ENCODE measurements at regions not wholly inside any gene's neighbourhood (a gene's known extent, or its start where the extent isn't known, plus 50 kb on each side); places are given as distances from the start of the nearest gene placed in this dataset.
"Not testable (repeated sequence)": the region's sequence is repeated elsewhere in the genome, so short reads cannot be mapped to it uniquely, and the experiment has no call there.

GRCh38 chr11:69205743-69206612 is 50.2 kb downstream of the SMIM38 start:
- H3K36me3 ChIP-seq (ENCODE audit: control insufficient read depth in 3 of 3, insufficient read depth in 2 of 3, low read depth in 1 of 3, low read length in 3 of 3), result no peaks in the 10 kb centered on the region
- no peak overlapping the region for H3K4me3 ChIP-seq (ENCODE audit: low read depth in 1 of 3, low read length in 3 of 3)
- peaks cover 0 to 19% of the 10 kb centered on the region in 2 donors for H3K9me3 ChIP-seq (ENCODE audit: control insufficient read depth in 2 of 2, insufficient read depth in 1 of 2, low read depth in 1 of 2, low read length in 1 of 2)
- peaks cover 0 to 21% (median 0%) of the 10 kb centered on the region in 3 donors for H3K4me1 ChIP-seq (ENCODE audit: control insufficient read depth in 3 of 3, insufficient read depth in 2 of 3, low read depth in 1 of 3, low read length in 2 of 3)
- 89 to 91% (median 91%) methylated on average over 28 of the region's 28 CpGs for WGBS, 3 donors
- FAIRE-seq, result no peak
- no peaks in the 10 kb centered on the region for H3K27me3 ChIP-seq (ENCODE audit: control insufficient read depth in 3 of 3, insufficient read depth in 3 of 3, low read length in 3 of 3)
- H3K27ac ChIP-seq (ENCODE audit: low read depth in 1 of 3, low read length in 2 of 3), result no peak overlapping the region
- no peak for DNase-seq

- not testable (repeated sequence) for H3K27me3 ChIP-seq (ENCODE audit: control insufficient read depth in 3 of 3, insufficient read depth in 3 of 3, low read length in 3 of 3); H3K27ac ChIP-seq (ENCODE audit: low read depth in 1 of 3, low read length in 2 of 3); H3K4me3 ChIP-seq (ENCODE audit: low read depth in 1 of 3, low read length in 3 of 3); H3K36me3 ChIP-seq (ENCODE audit: control insufficient read depth in 3 of 3, insufficient read depth in 2 of 3, low read depth in 1 of 3, low read length in 3 of 3); DNase-seq; FAIRE-seq
- H3K9me3 ChIP-seq (ENCODE audit: control insufficient read depth in 2 of 2, insufficient read depth in 1 of 2, low read depth in 1 of 2, low read length in 1 of 2), result peaks cover 0 to 19% of the 10 kb centered on the region in 2 donors
- WGBS, 3 donors, result 78 to 91% (median 81%) methylated on average over 7 of the region's 7 CpGs
- H3K4me1 ChIP-seq (ENCODE audit: control insufficient read depth in 3 of 3, insufficient read depth in 2 of 3, low read depth in 1 of 3, low read length in 2 of 3), result peaks cover 0 to 21% (median 0%) of the 10 kb centered on the region in 3 donors
Measured at GRCh38 chr11:69206613-69206965, 50.9 kb downstream of the SMIM38 start.

DNA sequence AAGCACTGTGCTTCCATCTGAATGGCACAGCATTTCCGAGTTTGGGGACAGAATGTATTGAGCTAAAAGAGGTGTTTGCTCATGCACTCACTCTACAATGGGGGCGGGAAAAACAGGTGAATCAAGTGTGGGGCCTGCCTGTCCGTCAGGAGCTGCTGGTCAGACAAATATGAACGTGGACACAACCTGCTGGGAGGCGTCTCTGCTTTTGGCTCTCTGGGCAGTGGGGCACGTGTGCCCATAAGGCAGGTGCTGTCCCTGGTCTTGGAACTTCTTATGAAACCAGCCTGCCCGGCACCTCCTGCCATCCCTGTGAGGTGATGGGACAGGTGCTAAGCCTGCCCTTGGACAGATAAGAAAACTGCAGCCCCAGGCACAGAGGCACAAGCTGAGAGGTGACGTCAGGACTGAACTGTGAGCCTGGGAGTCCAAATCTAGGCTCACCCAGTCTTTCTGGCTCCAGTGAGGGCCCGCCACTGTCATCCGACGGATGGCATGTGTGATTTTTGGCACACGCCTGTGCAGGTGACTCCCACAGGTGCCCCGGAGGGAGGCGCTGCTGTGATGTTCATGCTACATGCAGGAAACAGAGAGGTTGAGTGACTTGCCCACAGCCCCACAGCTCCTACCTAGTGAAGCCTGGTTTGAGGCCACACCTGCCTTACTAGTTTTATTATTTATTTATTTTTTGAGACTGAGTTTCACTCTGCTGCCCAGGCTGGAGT is 51.6 kb downstream of the SMIM38 start:
- WGBS, 3 donors, result 29 to 79% (median 47%) methylated on average over 14 of the region's 14 CpGs
- Histone ChIP-seq H3K9me3 (ENCODE audit: control insufficient read depth in 2 of 2, insufficient read depth in 1 of 2, low read depth in 1 of 2, low read length in 1 of 2) (peaks cover 0 to 17% of the 10 kb centered on the region in 2 donors), H3K27ac (ENCODE audit: low read depth in 1 of 3, low read length in 2 of 3) (no peak overlapping the region), H3K4me1 (ENCODE audit: control insufficient read depth in 3 of 3, insufficient read depth in 2 of 3, low read depth in 1 of 3, low read length in 2 of 3) (peaks cover 0 to 21% (median 0%) of the 10 kb centered on the region in 3 donors), H3K4me3 (ENCODE audit: low read depth in 1 of 3, low read length in 3 of 3) (no peak overlapping the region), H3K27me3 (ENCODE audit: control insufficient read depth in 3 of 3, insufficient read depth in 3 of 3, low read length in 3 of 3) (no peaks in the 10 kb centered on the region), H3K36me3 (ENCODE audit: control insufficient read depth in 3 of 3, insufficient read depth in 2 of 3, low read depth in 1 of 3, low read length in 3 of 3) (no peaks in the 10 kb centered on the region)
- FAIRE-seq (no peak), DNase-seq (peak in 1 of 2 donors; percentile 13)

DNA sequence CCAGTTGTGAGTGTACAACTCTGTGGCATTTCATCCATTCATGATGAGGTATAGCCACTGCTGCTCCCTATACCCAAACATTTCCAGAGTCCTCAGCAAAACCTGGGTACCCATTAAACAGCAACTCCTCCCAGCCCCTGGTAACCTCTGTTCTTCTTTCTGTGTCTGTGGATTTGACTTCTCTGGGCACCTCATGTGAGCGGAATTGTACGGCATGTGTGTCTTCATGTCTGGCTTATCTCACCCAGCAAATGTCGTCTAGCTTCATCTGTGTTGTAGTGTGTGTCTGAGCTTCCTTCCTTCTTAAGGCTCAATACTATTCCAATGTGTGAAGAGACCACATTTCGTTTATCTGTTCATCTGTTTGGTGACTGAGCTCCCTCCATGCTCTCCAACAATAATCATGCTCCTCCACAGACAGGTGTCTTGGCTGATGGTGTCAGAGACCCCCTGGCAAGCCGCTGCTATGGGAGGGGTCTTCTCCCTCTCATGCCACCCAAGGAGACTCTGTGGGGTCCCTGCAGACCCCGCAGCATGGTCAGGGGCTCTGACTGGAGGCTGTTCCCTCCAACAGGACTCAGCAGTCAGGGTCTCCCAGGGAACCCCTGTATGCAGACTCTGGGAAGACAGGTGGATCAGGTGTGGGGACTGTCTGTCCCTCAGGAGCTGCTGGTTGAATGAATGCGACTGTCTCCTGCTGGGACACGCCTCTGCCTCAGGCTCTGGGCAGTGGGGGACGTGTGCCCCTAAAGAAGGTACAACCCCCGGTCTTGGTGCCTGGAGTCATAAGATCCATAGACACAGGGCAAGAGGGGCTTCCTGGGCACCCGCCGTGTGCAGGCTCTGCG is 52.7 kb downstream of the SMIM38 start:
- FAIRE-seq (no peak), DNase-seq (no peak)
- peaks cover 0 to 21% (median 0%) of the 10 kb centered on the region in 3 donors for H3K4me1 ChIP-seq (ENCODE audit: control insufficient read depth in 3 of 3, insufficient read depth in 2 of 3, low read depth in 1 of 3, low read length in 2 of 3)
- WGBS, 3 donors, result 90 to 92% (median 90%) methylated on average over 13 of the region's 13 CpGs
- no peak overlapping the region for H3K27ac ChIP-seq (ENCODE audit: low read depth in 1 of 3, low read length in 2 of 3)
- no peak overlapping the region for H3K4me3 ChIP-seq (ENCODE audit: low read depth in 1 of 3, low read length in 3 of 3)
- H3K36me3 ChIP-seq (ENCODE audit: control insufficient read depth in 3 of 3, insufficient read depth in 2 of 3, low read depth in 1 of 3, low read length in 3 of 3), result no peaks in the 10 kb centered on the region
- no peaks in the 10 kb centered on the region for H3K27me3 ChIP-seq (ENCODE audit: control insufficient read depth in 3 of 3, insufficient read depth in 3 of 3, low read length in 3 of 3)
- H3K9me3 ChIP-seq (ENCODE audit: control insufficient read depth in 2 of 2, insufficient read depth in 1 of 2, low read depth in 1 of 2, low read length in 1 of 2), result peaks cover 0 to 16% of the 10 kb centered on the region in 2 donors

DNA sequence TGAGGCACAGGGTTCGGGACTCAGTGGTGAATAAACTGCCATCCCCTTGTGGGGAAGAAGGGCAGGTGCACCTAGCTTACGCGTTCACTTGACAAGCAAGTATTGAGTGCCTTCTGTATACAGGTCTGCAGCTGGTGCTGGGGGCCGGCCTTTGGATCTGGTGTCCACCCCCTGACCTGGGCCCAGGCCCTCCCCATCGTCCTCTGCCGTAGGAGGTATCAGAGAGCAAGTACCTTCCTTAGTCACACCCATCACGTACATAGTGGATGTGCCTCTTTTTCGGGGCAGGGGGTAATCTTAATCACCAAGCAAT is 53.3 kb downstream of the SMIM38 start:
- Histone ChIP-seq H3K4me3 (ENCODE audit: low read depth in 1 of 3, low read length in 3 of 3) (no peak overlapping the region), H3K27me3 (ENCODE audit: control insufficient read depth in 3 of 3, insufficient read depth in 3 of 3, low read length in 3 of 3) (no peaks in the 10 kb centered on the region), H3K9me3 (ENCODE audit: control insufficient read depth in 2 of 2, insufficient read depth in 1 of 2, low read depth in 1 of 2, low read length in 1 of 2) (peaks cover 0 to 16% of the 10 kb centered on the region in 2 donors), H3K4me1 (ENCODE audit: control insufficient read depth in 3 of 3, insufficient read depth in 2 of 3, low read depth in 1 of 3, low read length in 2 of 3) (peaks cover 0 to 15% (median 0%) of the 10 kb centered on the region in 3 donors), H3K27ac (ENCODE audit: low read depth in 1 of 3, low read length in 2 of 3) (no peak overlapping the region), H3K36me3 (ENCODE audit: control insufficient read depth in 3 of 3, insufficient read depth in 2 of 3, low read depth in 1 of 3, low read length in 3 of 3) (no peaks in the 10 kb centered on the region)
- FAIRE-seq (no peak), DNase-seq (no peak)
- 90 to 94% (median 91%) methylated on average over 8 of the region's 8 CpGs for WGBS, 3 donors

- DNase-seq (no peak), FAIRE-seq (no peak)
- H3K36me3 ChIP-seq (ENCODE audit: control insufficient read depth in 3 of 3, insufficient read depth in 2 of 3, low read depth in 1 of 3, low read length in 3 of 3), result no peaks in the 10 kb centered on the region
- H3K4me3 ChIP-seq (ENCODE audit: low read depth in 1 of 3, low read length in 3 of 3), result no peak overlapping the region
- WGBS, 3 donors, result 80 to 92% (median 84%) methylated on average over 18 to 23 of the region's 23 CpGs
- H3K9me3 ChIP-seq (ENCODE audit: control insufficient read depth in 2 of 2, insufficient read depth in 1 of 2, low read depth in 1 of 2, low read length in 1 of 2), result peaks cover 0 to 16% of the 10 kb centered on the region in 2 donors
- no peaks in the 10 kb centered on the region for H3K27me3 ChIP-seq (ENCODE audit: control insufficient read depth in 3 of 3, insufficient read depth in 3 of 3, low read length in 3 of 3)
- H3K27ac ChIP-seq (ENCODE audit: low read depth in 1 of 3, low read length in 2 of 3), result no peak overlapping the region
- peaks cover 0 to 9% (median 0%) of the 10 kb centered on the region in 3 donors for H3K4me1 ChIP-seq (ENCODE audit: control insufficient read depth in 3 of 3, insufficient read depth in 2 of 3, low read depth in 1 of 3, low read length in 2 of 3)
Measured at GRCh38 chr11:69209421-69210309, 53.9 kb downstream of the SMIM38 start.

DNA sequence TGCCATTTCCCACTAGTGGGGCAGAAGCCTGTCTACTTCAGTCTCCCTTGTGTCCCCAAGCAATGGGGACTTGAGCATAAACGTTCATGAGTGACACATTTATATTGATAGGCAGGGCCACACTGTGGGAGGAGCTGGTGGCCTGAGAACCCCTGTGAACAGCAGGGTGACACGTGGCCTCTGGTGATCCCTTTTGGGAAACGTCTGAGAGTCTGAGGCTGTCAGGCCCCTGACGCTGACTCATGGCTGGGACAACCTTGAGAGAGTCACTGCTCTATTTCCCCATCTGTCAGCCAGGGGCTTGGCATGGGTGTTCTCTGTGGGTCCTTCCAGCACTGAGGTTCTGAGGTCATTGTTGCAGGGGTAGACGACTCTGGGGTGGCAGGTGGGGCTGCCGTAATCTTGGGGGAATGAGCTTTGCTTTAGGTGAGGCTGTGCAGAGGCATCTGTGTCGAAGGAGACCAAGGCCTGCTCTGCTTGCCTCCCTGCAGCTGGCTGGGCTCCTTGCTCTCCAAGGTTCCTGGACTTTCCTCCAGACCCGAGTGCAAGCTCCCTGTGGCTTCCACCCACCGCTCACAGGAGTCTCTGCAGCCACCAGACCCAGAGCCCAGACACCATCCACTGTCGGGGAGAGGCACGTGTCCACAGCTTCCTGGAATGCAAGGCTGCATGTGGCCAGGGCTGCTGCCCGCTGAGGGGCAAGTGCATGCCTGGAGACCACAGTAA is 54.7 kb downstream of the SMIM38 start:
- H3K4me1 ChIP-seq (ENCODE audit: control insufficient read depth in 3 of 3, insufficient read depth in 2 of 3, low read depth in 1 of 3, low read length in 2 of 3), result peaks cover 0 to 3% (median 0%) of the 10 kb centered on the region in 3 donors
- H3K9me3 ChIP-seq (ENCODE audit: control insufficient read depth in 2 of 2, insufficient read depth in 1 of 2, low read depth in 1 of 2, low read length in 1 of 2), result peaks cover 0 to 16% of the 10 kb centered on the region in 2 donors
- FAIRE-seq, result no peak
- H3K27ac ChIP-seq (ENCODE audit: low read depth in 1 of 3, low read length in 2 of 3), result no peak overlapping the region
- peak in 1 of 2 donors; percentile 47 for DNase-seq
- no peaks in the 10 kb centered on the region for H3K27me3 ChIP-seq (ENCODE audit: control insufficient read depth in 3 of 3, insufficient read depth in 3 of 3, low read length in 3 of 3)
- no peaks in the 10 kb centered on the region for H3K36me3 ChIP-seq (ENCODE audit: control insufficient read depth in 3 of 3, insufficient read depth in 2 of 3, low read depth in 1 of 3, low read length in 3 of 3)
- 52 to 69% (median 56%) methylated on average over 12 of the region's 12 CpGs for WGBS, 3 donors
- H3K4me3 ChIP-seq (ENCODE audit: low read depth in 1 of 3, low read length in 3 of 3), result no peak overlapping the region

All from small intestine (tissue), 7 donors.